SHP77 (cell line): ENCODE measurements at regions not wholly inside any gene's neighbourhood (a gene's known extent, or its start where the extent isn't known, plus 50 kb on each side); places are given as distances from the start of the nearest gene placed in this dataset.

Source experiments
- DNase-seq, 2 experiments: peaks; one replicate each; lab custom pipeline; 2025; lab: John Stamatoyannopoulos, UW

- DNase-seq: no peak
Observed at GRCh38 chr2:52934920-52935640, 832.5 kb upstream of the CHAC2 start.

GRCh38 chr2:52934323-52934898, 833.2 kb upstream of the CHAC2 start:
- no peak for DNase-seq

- no peak for DNase-seq
Observed at GRCh38 chr2:52933878-52934277, 833.7 kb upstream of the CHAC2 start.

DNA sequence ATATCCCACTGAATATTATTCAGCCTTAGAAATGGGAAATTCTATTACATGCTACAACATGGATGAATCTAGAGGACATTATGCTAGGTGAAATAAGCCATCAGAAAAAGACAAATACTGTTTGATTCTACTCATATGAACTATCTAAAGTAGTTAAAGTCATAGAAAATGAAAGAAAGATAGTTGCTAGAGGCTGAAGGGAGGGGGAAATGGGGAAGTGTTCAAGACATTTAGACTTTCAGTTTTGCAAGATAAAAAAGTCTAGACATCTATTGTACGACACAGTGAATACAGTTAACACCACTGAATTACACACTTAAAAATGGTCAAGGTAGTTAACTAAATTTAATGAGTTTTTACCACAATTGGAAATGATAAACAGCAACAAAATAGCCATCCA, 835.9 kb upstream of the CHAC2 start:
- no peak for DNase-seq

- no peak for DNase-seq
Observed at GRCh38 chr2:52929412-52929811, 838.2 kb upstream of the CHAC2 start.

DNA sequence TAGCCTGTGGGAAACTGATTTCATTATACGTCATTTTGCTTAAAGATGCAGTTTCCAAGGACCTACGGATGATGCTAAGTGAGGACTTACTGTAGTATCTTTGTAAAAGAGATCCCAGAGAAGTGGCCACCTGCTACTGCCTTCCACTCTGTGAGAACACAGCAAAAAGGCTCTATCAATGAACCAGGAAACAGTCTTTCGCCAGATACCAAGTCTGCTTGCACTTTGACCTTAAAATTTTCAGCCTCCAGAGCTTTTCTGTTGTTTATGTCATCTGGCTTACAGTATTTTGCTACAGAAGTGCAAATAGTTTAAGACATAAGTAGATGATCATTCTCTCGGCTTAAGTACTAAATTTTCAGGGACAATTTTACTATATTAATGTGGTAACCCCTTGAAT, 847.9 kb upstream of the CHAC2 start:
- DNase-seq: no peak

- DNase-seq: no peak
Observed at GRCh38 chr2:52918551-52918950, 849.1 kb upstream of the CHAC2 start.

DNA sequence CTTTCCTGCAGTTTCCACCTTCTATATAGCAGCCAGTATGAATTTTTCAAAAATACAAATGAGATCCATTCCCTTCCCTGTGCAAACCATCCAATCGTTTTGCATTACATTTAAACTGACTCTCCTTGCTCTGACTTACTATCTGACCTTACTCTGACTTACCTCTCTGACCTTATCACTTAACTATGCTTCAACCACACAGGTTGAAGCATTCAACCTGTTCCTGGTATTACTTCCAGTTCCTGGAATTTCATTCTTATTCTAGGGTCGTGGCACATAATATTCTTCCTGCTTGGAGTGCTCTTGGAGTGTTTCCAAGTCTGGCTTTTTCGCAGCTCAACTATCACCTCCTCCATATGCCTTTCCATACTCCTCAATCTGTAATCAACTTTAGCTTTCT, 850.6 kb upstream of the CHAC2 start:
- DNase-seq: no peak

DNA sequence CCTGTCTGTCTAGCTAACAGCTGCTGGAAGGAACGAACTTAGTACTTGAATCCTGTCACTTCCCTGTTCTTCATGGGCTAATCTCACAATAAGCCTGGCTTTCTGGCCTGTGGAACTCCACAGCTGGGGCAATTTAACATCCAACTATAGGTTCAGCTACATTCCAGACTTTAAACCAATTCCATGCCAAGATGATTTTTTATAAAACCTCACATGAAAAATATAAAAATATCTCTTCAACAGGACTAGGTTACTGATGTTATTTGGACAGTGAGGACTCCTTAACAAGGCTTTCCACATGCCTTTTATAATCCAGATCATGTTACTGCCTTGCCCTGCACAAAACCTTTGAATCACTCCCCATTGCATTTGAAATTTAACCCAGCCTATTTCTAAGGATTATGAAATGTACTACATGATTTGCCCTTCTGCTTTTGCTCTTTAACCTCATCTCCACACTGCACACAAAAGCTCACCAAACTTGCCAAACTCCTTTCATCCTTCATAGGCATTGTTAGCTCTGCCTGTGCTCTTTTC, 863.2 kb upstream of the CHAC2 start:
- DNase-seq: no peak

- DNase-seq: no peak
Observed at GRCh38 chr2:52897511-52898044, 870.0 kb upstream of the CHAC2 start.

DNA sequence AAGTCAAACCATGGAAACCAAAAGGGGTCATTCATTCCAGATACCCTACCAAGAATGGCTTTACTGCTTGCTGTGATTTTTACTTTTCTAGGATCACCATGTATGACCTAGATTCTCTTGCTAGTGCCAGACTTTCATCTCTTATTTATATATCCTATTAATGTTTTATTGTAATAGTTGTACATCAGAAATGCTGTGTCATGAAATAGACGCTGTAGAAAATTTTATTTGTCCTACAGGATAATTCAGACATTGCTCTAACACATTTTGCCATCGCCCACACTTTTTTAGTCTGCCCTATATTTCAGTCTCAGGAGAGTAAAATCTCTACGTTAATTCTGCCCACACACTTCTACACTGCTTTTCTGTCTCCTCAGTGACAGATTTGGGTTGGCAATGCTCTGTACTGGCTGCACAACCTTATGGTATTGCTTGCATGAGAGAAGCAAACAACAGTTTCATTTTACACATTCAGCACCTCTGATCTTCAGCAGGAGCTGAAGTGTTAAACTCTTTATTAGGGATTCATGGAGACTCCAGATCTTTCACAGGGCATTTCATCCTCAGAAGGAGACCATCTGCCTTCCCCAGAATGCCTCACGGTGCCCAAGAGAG, 871.8 kb upstream of the CHAC2 start:
- no peak for DNase-seq

GRCh38 chr2:52886556-52886955, 881.0 kb upstream of the CHAC2 start:
- DNase-seq: no peak

- DNase-seq: no peak
Observed at GRCh38 chr2:52884761-52885352, 882.7 kb upstream of the CHAC2 start.

DNA sequence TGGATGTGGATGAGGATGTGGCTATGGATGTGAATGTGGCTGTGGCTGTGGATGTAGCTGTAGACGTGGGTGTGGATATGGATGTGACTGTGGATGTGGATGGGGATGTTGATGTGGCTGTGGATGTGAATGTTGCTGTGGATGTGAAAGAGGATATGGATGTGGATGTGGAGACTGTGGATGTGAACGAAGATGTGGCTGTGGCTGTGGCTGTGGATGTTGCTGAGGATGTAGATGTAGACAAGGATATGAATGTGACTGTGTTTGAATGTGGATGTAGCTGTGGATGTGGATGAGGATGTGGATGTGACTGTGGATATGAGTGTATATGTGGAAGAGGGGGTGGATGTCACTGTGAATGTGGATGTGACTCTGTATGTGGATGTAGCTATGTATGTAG, 884.6 kb upstream of the CHAC2 start:
- DNase-seq: no peak

DNA sequence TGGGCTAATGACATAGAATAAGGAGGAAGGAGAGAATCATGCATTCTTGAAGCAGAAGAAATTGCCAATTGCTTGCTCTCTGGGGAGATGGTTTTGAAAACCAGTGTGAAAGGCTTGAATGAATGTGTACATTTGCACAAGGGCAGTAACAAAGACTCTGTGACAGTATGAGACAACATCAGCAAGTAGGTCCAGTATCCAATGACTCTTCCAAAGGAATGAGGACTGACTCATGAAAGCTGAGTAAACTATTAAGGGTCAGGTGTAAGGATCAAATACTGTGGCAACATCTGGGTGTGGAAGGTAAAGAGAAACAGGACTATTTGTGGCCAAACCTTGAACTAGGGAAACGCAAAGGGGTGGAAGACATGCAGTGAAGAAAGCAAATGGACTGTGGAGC, 886.0 kb upstream of the CHAC2 start:
- DNase-seq: no peak

GRCh38 chr2:52880872-52881271, 886.7 kb upstream of the CHAC2 start:
- DNase-seq: no peak

DNA sequence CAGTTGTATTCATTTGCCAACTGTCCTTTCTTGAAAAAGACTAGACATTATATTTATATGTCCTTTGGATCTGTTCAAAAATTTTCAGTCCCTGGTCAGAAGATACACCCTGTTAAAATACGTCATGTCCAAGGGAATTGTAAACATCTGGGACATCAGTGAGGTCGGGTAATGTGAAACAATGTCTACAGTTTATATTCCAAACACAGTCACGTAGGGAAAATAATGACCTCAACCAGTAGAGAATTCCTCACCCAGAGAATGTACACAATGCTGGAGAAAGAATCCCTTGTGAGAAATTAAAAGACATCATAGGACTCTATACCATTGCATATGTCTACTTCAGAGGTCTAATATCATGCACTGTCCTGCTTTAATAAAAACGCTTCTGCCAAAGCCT, 888.0 kb upstream of the CHAC2 start:
- DNase-seq: no peak

DNA sequence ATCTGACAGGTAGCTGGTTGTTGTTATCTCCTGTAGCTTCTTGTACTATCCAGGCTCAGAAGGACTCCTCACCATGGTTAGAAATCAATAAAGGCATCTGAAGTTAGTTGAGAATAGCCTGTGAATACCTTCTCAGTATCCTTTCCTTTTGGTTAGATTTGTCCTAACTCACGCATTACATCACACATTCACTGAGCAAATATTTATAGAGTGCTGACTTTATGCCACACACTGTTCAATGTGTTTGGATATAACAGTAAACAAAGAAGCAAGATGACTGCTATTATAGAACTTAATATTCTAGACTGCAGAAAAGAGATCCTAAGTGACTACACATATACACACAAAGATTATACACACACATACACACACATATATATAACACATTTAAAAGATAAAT, 889.9 kb upstream of the CHAC2 start:
- peak in 1 of 2 experiments; percentile 3 for DNase-seq

- no peak for DNase-seq
Observed at GRCh38 chr2:52874466-52875106, 893.0 kb upstream of the CHAC2 start.

- DNase-seq: no peak
Observed at GRCh38 chr2:52862801-52863200, 904.8 kb upstream of the CHAC2 start.

DNA sequence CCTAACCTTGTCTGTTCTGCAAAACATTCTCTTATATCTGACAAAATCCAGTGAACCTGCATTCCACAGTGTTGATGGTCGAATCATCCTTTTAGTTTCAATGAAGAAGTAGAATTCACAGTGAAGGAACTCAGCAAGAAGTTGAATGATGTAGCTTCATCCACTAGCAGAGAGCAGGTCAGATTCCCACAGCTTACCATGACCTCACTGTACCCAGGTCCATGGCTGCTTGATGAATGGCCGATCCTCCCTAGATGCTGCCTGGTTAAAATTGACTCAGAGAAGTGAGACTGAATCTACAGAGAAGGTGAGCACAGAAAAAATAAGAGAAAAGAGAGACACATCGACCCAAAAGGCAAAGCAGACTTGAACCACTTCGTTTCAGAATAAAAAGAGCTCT, 906.0 kb upstream of the CHAC2 start:
- DNase-seq: no peak

GRCh38 chr2:52859065-52859464, 908.5 kb upstream of the CHAC2 start:
- no peak for DNase-seq
